Mammary epithelial cell (primary cell): ENCODE measurements at regions not wholly inside any gene's neighbourhood (a gene's known extent, or its start where the extent isn't known, plus 50 kb on each side); places are given as distances from the start of the nearest gene placed in this dataset.

Experiments
- CTCF ChIP-seq, 2 donors: IDR thresholded peaks in 1 of 2; conservative IDR thresholded peaks in 1 of 2; 2 replicates each; pipeline ENCODE4 v1.5.1; 2011 to 2012; ENCODE audit warnings: inconsistent platforms in 2 of 2, low read length in 2 of 2, mild to moderate bottlenecking in 2 of 2, control low read depth in 1 of 2, low read depth in 1 of 2; ENCODE audit not compliant: insufficient read depth in 1 of 2; ENCODE audit errors: extremely low read depth in 1 of 2
- EZH2 ChIP-seq: IDR thresholded peaks from 2 replicates; pipeline ENCODE4 v1.6.1; 2012; ENCODE audit warnings: low read length, inconsistent platforms, borderline replicate concordance

GRCh38 chr5:88480801-88481499, 212.3 kb upstream of the TMEM161B start:
- TF ChIP-seq CTCF (conservative IDR thresholded peaks at IDR 0.05 in 1 of 2, IDR thresholded peaks at IDR 0.05 in 1 of 2; ENCODE audit: extremely low read depth in 1 of 2, insufficient read depth in 1 of 2, low read depth in 1 of 2, low read length in 2 of 2) (no peak), EZH2 (no peak)
